A673 (cell line): ENCODE measurements at regions not wholly inside any gene's neighbourhood (a gene's known extent, or its start where the extent isn't known, plus 50 kb on each side); places are given as distances from the start of the nearest gene placed in this dataset.

Source experiments
- BruUV-seq: library from RNA; stranded (reverse); fragments of 400-500 nt; replicated peaks from 2 replicates; lab custom pipeline; 2021; lab: Mats Ljungman, UMichigan
- CTCF ChIA-PET: fragments of 300-600 bp; sonication (Branson Sonifier 250); formaldehyde crosslinking; loops from one replicate; lab custom pipeline; 2022; ENCODE audit warnings: antibody characterized with exemption; lab: Charles Lee
- POLR2A ChIA-PET: fragments of 300-600 bp; sonication (Branson Sonifier 250); formaldehyde crosslinking; loops from one replicate; lab custom pipeline; 2022; ENCODE audit warnings: antibody characterized with exemption; ENCODE audit not compliant: low non-redundant PET; lab: Charles Lee
- DNase-seq: peaks from one replicate; pipeline ENCODE4 v3.0.0-alpha.2; 2015; ENCODE audit warnings: low spot score
- H3K27ac ChIP-seq: fragments of 200-600 bp; sonication (generic); 2 replicates; pipeline ENCODE4 v1.5.1; 2016; ENCODE audit warnings: mixed run types, low read depth, mild to moderate bottlenecking, mixed read lengths, antibody characterized with exemption, low read length; ENCODE audit not compliant: poor library complexity, severe bottlenecking
- H3K27me3 ChIP-seq: fragments of 200-600 bp; sonication (generic); replicated peaks from 2 replicates; pipeline ENCODE4 v1.6.1; 2017; ENCODE audit warnings: mixed run types, low read depth, mild to moderate bottlenecking, mixed read lengths, antibody characterized with exemption, low read length; ENCODE audit not compliant: insufficient read depth, poor library complexity
- H3K36me3 ChIP-seq: fragments of 200-600 bp; sonication (generic); 2 replicates; pipeline ENCODE4 v1.6.1; 2016; ENCODE audit warnings: mixed run types, mild to moderate bottlenecking, mixed read lengths, antibody characterized with exemption, low read length; ENCODE audit not compliant: insufficient read depth, poor library complexity, severe bottlenecking
- H3K4me1 ChIP-seq: fragments of 200-600 bp; sonication (generic); 2 replicates; pipeline ENCODE4 v1.6.1; 2017; ENCODE audit warnings: mixed run types, mild to moderate bottlenecking, mixed read lengths, antibody characterized with exemption, low read length; ENCODE audit not compliant: insufficient read depth, poor library complexity, severe bottlenecking
- H3K4me3 ChIP-seq: fragments of 200-600 bp; sonication (generic); 2 replicates; pipeline ENCODE4 v1.5.1; 2016; ENCODE audit warnings: low read depth, mixed run types, mild to moderate bottlenecking, mixed read lengths, low read length; ENCODE audit not compliant: poor library complexity, severe bottlenecking
- H3K9me3 ChIP-seq: fragments of 200-600 bp; sonication (generic); 2 replicates; pipeline ENCODE4 v1.6.1; 2016; ENCODE audit warnings: mixed run types, low read depth, mild to moderate bottlenecking, mixed read lengths, antibody characterized with exemption, low read length; ENCODE audit not compliant: poor library complexity, severe bottlenecking
- CTCF ChIP-seq: fragments of 300-800, 200-600 bp; sonication (generic); conservative IDR thresholded peaks from 2 replicates; pipeline ENCODE4 v1.5.1; 2017; ENCODE audit warnings: low read depth, mild to moderate bottlenecking, antibody characterized with exemption, low read length, moderate library complexity, mixed read lengths
- EZH2 ChIP-seq: fragments of 200-600 bp; sonication (generic); IDR thresholded peaks from 2 replicates; pipeline ENCODE4 v1.6.1; 2017; ENCODE audit warnings: borderline replicate concordance, low read depth, mild to moderate bottlenecking, mixed read lengths, antibody characterized with exemption, low read length; ENCODE audit not compliant: poor library complexity, severe bottlenecking
- intact Hi-C: fragments of 100-400 bp; cut with micrococcal nuclease; formaldehyde crosslinking; loops from one replicate; pipeline ENCODE4 v1.10.0; 2022; ENCODE audit not compliant: unreplicated experiment

GRCh38 chr12:37545759-37546158, 770.8 kb upstream of the ALG10B start:
- Histone ChIP-seq H3K4me1 (no peaks in the 10 kb centered on the region), H3K9me3 (no peaks in the 10 kb centered on the region), H3K36me3 (no peaks in the 10 kb centered on the region), H3K27me3 (no peaks in the 10 kb centered on the region), H3K27ac (no peak overlapping the region), H3K4me3 (no peak overlapping the region)
- BruUV-seq, result no TSS peak
- TF ChIP-seq CTCF, result no peak
- no peak for TF ChIP-seq EZH2
- intact Hi-C loops, result no loop called here
- no peak for DNase-seq
- CTCF ChIA-PET, result no interaction called here
- POLR2A ChIA-PET, result no interaction called here

GRCh38 chr12:37546206-37546605, 770.4 kb upstream of the ALG10B start:
- DNase-seq, result no peak
- POLR2A ChIA-PET, result no interaction called here
- H3K27me3 ChIP-seq, result no peaks in the 10 kb centered on the region
- no peaks in the 10 kb centered on the region for H3K9me3 ChIP-seq
- H3K36me3 ChIP-seq, result no peaks in the 10 kb centered on the region
- TF ChIP-seq EZH2 (no peak), CTCF (no peak)
- CTCF ChIA-PET, result no interaction called here
- no peaks in the 10 kb centered on the region for H3K4me1 ChIP-seq
- BruUV-seq, result no TSS peak
- no peak overlapping the region for H3K27ac ChIP-seq
- intact Hi-C loops, result no loop called here
- no peak overlapping the region for H3K4me3 ChIP-seq

GRCh38 chr12:37546901-37547475, 769.6 kb upstream of the ALG10B start:
- Histone ChIP-seq H3K4me3 (no peak overlapping the region), H3K27ac (no peak overlapping the region), H3K4me1 (no peaks in the 10 kb centered on the region), H3K9me3 (no peaks in the 10 kb centered on the region), H3K36me3 (no peaks in the 10 kb centered on the region), H3K27me3 (no peaks in the 10 kb centered on the region)
- intact Hi-C loops, result no loop called here
- no TSS peak for BruUV-seq
- no peak for TF ChIP-seq CTCF
- TF ChIP-seq EZH2, result no peak
- no peak for DNase-seq
- CTCF ChIA-PET, result no interaction called here
- POLR2A ChIA-PET, result no interaction called here
